HEK293T (cell line): ENCODE measurements at regions not wholly inside any gene's neighbourhood (a gene's known extent, or its start where the extent isn't known, plus 50 kb on each side); places are given as distances from the start of the nearest gene placed in this dataset.

Experiments used
- ARNT ChIP-seq: fragments of 450-650 bp; IDR thresholded peaks from 2 replicates; pipeline ENCODE4 v1.6.1; 2017; ENCODE audit warnings: mild to moderate bottlenecking
- BHLHE40 ChIP-seq: fragments of 450-650 bp; IDR thresholded peaks from 2 replicates; pipeline ENCODE4 v1.6.1; 2016; ENCODE audit warnings: mild to moderate bottlenecking, moderate library complexity, borderline replicate concordance
- ELF4 ChIP-seq: fragments of 450-650 bp; IDR thresholded peaks from 2 replicates; pipeline ENCODE4 v1.6.1; 2017; ENCODE audit warnings: antibody characterized with exemption
- FOXA1 ChIP-seq: fragments of 450-650 bp; IDR thresholded peaks from 2 replicates; pipeline ENCODE4 v1.6.1; 2016; ENCODE audit warnings: mild to moderate bottlenecking
- FOXK2 ChIP-seq: fragments of 450-650 bp; IDR thresholded peaks from 2 replicates; pipeline ENCODE4 v1.6.1; 2016; ENCODE audit warnings: mild to moderate bottlenecking
- FOXM1 ChIP-seq: fragments of 450-650 bp; IDR thresholded peaks from 2 replicates; pipeline ENCODE4 v1.6.1; 2017; ENCODE audit warnings: mild to moderate bottlenecking, borderline replicate concordance
- SUZ12 ChIP-seq: fragments of 450-650 bp; IDR thresholded peaks from 2 replicates; pipeline ENCODE4 v1.6.1; 2016; ENCODE audit warnings: mild to moderate bottlenecking

DNA sequence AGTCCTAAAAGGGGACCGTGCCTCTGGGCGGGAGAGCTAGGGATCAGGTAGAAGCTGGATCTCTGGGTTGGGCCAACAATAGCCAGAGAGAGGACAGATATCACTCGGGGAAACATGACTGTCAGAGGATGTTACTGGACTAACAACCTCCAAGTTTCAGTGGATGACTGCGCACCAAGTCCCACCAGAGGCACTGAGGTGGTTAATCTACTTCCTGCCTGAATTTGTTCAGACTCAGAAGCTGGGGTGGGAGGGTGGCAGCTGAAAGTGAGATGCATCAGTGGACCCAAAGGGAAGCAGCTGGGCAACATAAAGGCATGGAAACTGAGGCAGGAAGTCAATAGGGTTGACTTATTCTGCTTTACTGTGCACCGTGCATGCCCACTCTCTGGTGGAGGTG, 130.1 kb upstream of the SLC44A1 start:
- TF ChIP-seq ARNT (no peak), FOXM1 (no peak), BHLHE40 (no peak), FOXA1 (no peak), ELF4 (no peak), SUZ12 (no peak), FOXK2 (no peak)
